Type B pancreatic cell (in vitro differentiated cells): ENCODE measurements at regions not wholly inside any gene's neighbourhood (a gene's known extent, or its start where the extent isn't known, plus 50 kb on each side); places are given as distances from the start of the nearest gene placed in this dataset.
"Not testable (repeated sequence)": the region's sequence is repeated elsewhere in the genome, so short reads cannot be mapped to it uniquely, and the experiment has no call there.

ENCODE experiments used
- DNase-seq: peaks from one replicate; pipeline ENCODE4 v3.0.0; 2021; ENCODE audit warnings: mixed read lengths; ENCODE audit not compliant: unreplicated experiment; ENCODE audit errors: extremely low spot score
- H3K27ac Mint-ChIP-seq: 2 replicates; pipeline ENCODE4 v1.8.0; 2021; ENCODE audit warnings: mild to moderate bottlenecking, mixed read lengths
- H3K27me3 Mint-ChIP-seq: 2 replicates; pipeline ENCODE4 v1.8.0; 2021; ENCODE audit warnings: mixed read lengths
- H3K36me3 Mint-ChIP-seq: 2 replicates; pipeline ENCODE4 v1.8.0; 2021; ENCODE audit warnings: mixed read lengths
- H3K4me1 Mint-ChIP-seq: one replicate; pipeline ENCODE4 v1.8.0; 2021; ENCODE audit warnings: mixed read lengths; ENCODE audit not compliant: unreplicated experiment
- H3K4me3 Mint-ChIP-seq: 2 replicates; pipeline ENCODE4 v1.8.0; 2021; ENCODE audit warnings: mild to moderate bottlenecking, mixed read lengths
- H3K9me3 Mint-ChIP-seq: 2 replicates; pipeline ENCODE4 v1.8.0; 2021; ENCODE audit warnings: mixed read lengths
- TF ChIP-seq, protein P1 (sequence below): fragments of 200-600 bp; sonication (generic); conservative IDR thresholded peaks from 2 replicates; pipeline ENCODE4 v1.5.0; 2021; ENCODE audit warnings: antibody characterized with exemption, mild to moderate bottlenecking

DNA sequence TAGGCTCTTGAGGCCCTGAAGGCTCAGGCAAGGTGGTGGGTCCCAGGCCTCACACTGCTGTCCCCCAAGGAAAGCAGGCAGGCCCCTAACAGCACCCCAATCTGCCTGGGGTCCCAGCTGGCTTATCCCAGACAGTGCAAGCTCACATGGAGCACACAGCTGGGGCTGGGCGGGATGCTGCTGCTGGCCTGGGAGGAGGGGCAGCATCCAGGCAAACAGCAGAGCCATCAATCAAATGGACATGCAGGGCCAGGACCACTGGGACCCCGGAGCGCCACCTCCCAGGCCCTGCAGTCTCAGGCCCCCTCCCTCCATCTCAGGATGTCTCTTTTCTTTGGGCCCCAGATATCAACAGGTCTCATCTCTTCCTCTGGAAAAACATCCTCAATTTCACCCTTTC lies 140.3 kb downstream of the BRD1 start:
- DNase-seq: peak; percentile 56
- H3K36me3 Mint-ChIP-seq: no peaks in the 10 kb centered on the region
- no peak overlapping the region for H3K27ac Mint-ChIP-seq
- TF ChIP-seq, protein P1, sequence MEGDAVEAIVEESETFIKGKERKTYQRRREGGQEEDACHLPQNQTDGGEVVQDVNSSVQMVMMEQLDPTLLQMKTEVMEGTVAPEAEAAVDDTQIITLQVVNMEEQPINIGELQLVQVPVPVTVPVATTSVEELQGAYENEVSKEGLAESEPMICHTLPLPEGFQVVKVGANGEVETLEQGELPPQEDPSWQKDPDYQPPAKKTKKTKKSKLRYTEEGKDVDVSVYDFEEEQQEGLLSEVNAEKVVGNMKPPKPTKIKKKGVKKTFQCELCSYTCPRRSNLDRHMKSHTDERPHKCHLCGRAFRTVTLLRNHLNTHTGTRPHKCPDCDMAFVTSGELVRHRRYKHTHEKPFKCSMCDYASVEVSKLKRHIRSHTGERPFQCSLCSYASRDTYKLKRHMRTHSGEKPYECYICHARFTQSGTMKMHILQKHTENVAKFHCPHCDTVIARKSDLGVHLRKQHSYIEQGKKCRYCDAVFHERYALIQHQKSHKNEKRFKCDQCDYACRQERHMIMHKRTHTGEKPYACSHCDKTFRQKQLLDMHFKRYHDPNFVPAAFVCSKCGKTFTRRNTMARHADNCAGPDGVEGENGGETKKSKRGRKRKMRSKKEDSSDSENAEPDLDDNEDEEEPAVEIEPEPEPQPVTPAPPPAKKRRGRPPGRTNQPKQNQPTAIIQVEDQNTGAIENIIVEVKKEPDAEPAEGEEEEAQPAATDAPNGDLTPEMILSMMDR: no peak
- H3K4me3 Mint-ChIP-seq: no peak overlapping the region
- H3K4me1 Mint-ChIP-seq: no peaks in the 10 kb centered on the region
- H3K9me3 Mint-ChIP-seq: no peaks in the 10 kb centered on the region
- H3K27me3 Mint-ChIP-seq: peaks cover 35% of the 10 kb centered on the region

DNA sequence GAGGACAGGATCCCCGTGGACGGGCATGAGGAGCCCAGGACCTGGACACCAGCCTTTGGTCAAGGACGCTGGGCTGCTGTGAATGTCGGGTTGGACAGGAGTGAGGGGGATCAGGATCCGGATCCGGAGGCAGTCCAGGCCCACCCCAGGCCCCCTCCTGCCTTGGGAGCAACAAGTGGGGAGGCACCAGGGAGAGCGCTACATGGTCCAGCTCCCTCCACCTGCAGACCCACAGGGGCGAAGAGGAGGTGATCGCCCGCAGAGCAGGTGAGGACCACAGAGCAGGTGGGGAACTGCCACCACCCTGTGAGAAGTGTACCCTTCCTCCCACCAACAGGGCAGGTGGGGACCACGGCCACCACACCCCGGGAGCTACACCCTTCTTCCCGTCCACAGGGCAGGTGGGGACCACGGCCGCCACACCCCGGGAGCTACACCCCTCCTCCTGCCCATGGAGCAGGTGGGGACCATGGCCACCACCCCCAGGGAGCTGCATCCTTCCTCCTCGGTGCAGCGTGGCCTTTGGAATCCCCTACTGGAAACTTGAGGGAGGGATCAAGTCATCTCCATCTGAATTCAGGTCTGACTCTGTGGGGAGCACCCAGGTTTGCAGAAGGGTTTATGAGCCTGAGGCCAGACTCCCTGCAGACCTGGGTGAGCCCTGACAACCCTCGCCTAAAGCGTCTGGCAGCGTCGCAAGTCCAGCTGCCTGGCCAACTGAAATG lies 141.0 kb downstream of the BRD1 start:
- TF ChIP-seq, protein P1: no peak
- no peak overlapping the region for H3K27ac Mint-ChIP-seq
- DNase-seq: peak; percentile 52
- no peaks in the 10 kb centered on the region for H3K36me3 Mint-ChIP-seq
- H3K27me3 Mint-ChIP-seq: peaks cover 42% of the 10 kb centered on the region
- no peaks in the 10 kb centered on the region for H3K9me3 Mint-ChIP-seq
- H3K4me1 Mint-ChIP-seq: no peaks in the 10 kb centered on the region
- H3K4me3 Mint-ChIP-seq: no peak overlapping the region

DNA sequence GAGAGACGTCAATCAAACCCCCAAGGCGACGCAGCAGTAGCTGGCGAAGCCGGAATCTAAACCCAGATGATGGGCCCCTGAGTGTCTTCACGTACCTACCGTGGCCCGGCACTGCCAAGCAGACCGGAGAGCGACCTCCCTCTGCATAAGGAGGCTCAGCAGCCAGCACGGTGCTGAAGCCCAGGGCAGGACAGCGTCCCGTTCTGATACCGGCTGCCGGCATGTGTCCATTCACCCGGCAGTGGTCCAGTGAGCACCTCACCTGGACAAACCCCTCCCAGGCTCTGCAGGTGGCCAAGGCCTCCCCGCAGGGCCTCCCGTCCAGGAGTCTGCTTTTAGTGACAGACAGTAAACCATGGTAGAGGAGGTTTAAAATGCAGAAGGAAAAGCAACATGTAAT lies 142.0 kb downstream of the BRD1 start:
- TF ChIP-seq, protein P1: no peak
- peak; percentile 47 for DNase-seq
- no peaks in the 10 kb centered on the region for H3K36me3 Mint-ChIP-seq
- H3K9me3 Mint-ChIP-seq: no peaks in the 10 kb centered on the region
- no peaks in the 10 kb centered on the region for H3K4me1 Mint-ChIP-seq
- H3K27ac Mint-ChIP-seq: no peak overlapping the region
- H3K4me3 Mint-ChIP-seq: no peak overlapping the region
- H3K27me3 Mint-ChIP-seq: peaks cover 42% of the 10 kb centered on the region

DNA sequence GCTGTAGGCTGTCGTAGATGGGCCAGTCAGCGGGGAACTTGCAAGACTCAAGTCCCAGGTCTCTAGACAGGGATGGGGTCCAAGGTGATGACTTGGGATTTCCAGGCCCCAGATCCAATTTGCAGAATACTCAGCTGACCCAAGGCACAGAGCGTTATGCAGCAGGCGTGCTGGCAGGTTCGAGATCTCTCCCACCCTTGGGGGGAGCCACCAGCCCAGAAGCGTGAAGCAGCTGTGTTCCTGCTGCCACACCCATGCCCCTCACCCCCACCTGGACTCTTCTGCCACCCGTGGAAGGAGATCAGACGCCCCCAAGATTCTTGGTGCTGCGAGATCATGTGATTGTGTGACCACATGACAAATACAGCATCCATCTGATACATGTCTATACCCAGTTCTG lies 142.6 kb downstream of the BRD1 start:
- peak; percentile 31 for DNase-seq
- TF ChIP-seq, protein P1: no peak
- Mint-ChIP-seq H3K36me3 (no peaks in the 10 kb centered on the region), H3K4me1 (no peaks in the 10 kb centered on the region), H3K27me3 (peaks cover 45% of the 10 kb centered on the region), H3K4me3 (no peak overlapping the region), H3K9me3 (no peaks in the 10 kb centered on the region), H3K27ac (no peak overlapping the region)

DNA sequence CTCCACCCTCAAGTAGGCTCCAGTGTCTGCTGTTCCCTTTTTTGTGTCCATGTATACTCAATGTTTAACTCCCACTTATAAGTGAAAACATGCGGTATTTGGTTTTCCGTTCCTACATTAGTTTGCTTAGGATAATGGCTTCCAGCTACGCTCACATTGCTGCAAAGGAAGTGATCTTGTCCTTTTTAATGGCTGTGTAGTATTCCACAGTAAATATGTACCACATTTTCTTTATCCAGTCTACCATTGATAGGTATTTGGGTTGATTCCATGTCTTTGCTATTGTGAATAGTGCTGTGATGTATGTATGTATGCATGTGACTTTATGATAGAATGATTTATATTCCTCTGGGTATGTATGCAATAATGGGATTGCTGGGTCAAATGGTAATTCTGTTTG lies 144.6 kb downstream of the BRD1 start:
- no peaks in the 10 kb centered on the region for H3K9me3 Mint-ChIP-seq
- H3K27ac Mint-ChIP-seq: no peak overlapping the region
- no peaks in the 10 kb centered on the region for H3K36me3 Mint-ChIP-seq
- TF ChIP-seq, protein P1: no peak
- no peaks in the 10 kb centered on the region for H3K4me1 Mint-ChIP-seq
- DNase-seq: no peak
- peaks cover 62% of the 10 kb centered on the region for H3K27me3 Mint-ChIP-seq
- no peak overlapping the region for H3K4me3 Mint-ChIP-seq

DNA sequence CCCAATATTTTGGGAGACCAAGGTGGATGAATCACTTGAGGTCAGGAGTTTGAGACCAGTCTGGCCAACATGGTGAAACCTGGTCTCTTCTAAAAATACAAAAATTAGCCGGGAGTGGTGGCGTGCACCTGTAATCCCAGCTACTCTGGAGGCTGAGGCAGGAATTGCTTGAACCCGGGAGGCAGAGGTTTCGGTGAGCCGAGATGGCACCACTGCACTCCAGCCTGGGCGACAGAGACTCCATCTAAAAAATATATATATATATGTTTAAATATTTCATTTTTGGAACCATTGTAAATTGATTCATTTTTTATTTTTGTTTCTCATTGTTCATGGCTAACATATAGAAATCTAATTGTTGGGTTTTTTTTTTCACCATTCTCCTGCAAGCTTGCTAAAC lies 146.9 kb downstream of the BRD1 start:
- not testable (repeated sequence) for H3K36me3 Mint-ChIP-seq

More for the DNA sequence above, 146.9 kb downstream of the BRD1 start:
- DNase-seq, H3K4me1 Mint-ChIP-seq, H3K27ac Mint-ChIP-seq, H3K9me3 Mint-ChIP-seq, H3K4me3 Mint-ChIP-seq: not testable (repeated sequence)
- peaks cover 76% of the 10 kb centered on the region for H3K27me3 Mint-ChIP-seq
